M059J (cell line): ENCODE measurements at regions not wholly inside any gene's neighbourhood (a gene's known extent, or its start where the extent isn't known, plus 50 kb on each side); places are given as distances from the start of the nearest gene placed in this dataset.

Experiments used
- DNase-seq: peaks from one replicate; pipeline ENCODE4 v3.0.0-alpha.2; 2012; ENCODE audit warnings: low read depth

DNA sequence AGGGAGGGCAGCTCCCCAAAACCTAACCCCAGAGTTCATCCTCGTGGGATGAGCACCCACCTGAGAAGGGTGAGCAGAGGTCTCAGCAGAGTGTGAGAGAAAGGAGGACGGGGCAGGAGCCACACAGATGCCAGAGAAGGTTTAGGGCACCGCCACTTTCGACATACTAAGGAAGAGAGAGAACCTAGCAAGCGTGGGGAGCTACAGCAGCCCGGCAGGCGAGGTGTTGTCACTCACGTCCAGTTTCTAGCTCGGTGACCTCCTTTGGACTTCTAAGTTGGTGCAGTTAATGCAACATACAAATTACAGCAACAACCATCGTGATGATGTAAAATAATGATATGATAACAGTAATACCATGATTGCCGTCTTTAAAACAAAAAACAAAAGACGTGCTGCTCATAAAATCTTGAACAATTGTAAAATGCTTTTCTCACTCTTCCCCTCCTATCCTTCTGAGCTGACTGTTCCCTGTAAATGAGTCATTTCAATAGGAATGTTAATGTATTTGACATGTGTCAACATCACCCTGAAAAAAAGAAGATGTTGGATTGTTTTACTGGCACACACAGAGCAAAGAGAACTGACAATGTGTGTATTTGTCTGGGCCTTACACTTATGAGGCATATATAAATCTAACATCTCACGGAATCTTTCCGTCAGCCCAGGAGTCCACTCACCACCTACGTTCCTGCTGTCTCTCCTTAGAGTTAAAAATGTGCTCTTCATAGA is 158.2 kb upstream of the MAF start:
- no peak for DNase-seq

DNA sequence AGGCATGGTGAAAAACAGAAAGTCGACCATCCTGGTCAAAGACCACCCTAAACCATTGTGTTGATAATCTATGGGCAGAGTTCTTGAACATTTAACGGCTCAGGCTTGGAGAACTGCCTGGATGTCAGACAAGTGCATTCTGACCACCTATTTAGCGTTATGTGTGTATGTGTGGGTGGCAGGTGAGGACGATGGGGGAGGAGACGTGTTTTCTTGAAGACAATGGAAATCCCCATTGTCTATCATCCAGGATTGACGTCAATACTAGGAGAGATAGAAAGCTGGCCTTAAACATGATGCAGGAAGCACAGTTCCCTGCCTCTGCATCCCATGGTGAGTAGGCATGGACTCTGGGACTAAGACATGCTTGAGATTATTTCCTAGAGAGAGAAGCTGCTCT is 157.4 kb upstream of the MAF start:
- no peak for DNase-seq

DNA sequence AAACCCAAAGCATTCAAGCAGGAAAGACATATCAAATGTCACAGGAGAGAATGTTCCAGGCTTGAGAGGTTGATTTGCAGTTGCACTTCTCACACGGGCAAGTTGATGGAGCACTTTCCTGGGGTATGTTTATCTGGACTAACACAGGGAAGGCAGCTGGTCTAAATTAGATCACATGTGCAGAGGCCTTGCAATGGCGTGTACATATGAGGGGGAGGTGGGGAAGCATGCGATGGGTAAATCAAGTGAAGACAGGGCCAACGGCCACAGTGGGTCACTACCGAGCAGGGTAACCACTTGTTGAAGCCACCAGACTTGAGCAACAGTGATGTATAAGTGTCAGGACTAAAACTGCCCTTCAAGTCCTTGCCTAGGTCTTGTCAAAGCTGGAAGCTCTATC is 156.6 kb upstream of the MAF start:
- DNase-seq: no peak

DNA sequence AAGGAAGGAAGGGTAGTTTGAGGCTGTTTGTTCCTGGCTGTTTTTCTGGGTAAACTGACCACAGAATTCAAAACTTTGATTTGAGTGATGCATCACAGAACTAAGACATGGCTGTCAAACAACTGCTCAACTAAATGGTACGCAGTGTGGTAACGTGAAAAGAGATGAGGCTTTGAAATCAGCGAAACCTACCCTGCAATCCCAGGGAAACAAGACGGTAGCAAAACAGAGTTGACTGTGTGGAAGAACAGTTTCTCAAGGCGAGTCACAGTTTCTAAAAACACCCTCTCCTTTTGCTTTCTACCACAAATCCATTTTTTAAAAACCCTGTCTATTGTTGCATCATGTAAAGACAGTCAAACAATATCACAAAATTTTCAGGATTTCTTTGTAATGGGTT is 156.0 kb upstream of the MAF start:
- no peak for DNase-seq

DNA sequence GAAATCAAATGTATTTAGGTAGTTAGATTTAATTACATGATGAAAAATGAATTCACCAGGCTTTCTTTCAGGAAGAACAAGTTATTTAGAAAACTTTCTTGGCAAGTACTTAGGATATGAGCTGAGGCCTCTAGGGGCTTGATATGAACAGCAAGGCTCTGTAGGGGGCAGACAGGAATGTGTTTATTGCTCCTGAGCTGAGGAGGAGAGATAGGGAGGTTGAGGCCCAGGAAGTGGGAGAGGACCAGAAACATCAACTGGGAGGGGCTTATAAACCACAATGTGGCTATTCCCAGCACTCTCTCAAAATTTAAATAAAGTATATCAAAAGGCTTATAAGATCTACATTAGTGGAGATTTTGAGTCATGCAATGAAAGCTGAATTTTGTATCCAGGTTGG is 154.0 kb upstream of the MAF start:
- no peak for DNase-seq

DNA sequence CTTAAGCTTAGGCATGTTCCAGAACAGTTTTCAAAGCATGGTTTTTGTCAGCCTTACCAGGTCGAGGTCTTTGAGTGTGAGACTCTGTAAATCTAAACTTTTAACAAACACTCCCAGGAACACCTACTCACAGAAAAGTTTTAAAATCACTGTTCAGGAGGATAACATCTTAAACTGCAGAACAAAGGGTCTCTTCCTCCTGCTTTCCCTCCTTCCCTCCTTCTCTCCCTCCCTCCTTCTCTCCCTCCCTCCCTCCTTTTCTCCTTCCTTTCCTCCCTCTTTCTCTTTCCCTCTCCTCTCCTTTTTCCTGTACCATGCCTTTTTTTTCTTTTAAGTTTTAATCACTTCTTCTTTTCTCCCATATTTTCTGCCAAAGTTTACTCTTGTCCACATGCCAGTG is 153.5 kb upstream of the MAF start:
- no peak for DNase-seq

DNA sequence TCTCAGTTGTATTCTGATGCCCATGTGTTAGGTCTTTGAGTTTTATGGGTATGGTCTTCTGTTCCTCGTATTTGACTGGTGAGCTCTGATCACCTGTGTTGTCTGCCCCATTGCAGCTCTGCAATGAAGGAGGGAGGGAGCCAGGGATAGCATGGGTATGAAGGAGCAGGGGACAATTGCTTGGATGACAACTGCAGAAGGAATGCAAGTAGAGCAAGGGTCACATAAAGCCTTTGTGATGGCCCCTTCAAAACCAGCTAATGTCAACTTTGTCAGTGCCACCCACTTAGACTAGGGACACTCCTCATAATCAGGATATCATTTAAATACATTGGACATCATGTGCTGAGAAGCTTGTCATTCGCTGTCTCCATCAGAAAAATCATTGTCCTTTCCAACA is 152.7 kb upstream of the MAF start:
- no peak for DNase-seq

DNA sequence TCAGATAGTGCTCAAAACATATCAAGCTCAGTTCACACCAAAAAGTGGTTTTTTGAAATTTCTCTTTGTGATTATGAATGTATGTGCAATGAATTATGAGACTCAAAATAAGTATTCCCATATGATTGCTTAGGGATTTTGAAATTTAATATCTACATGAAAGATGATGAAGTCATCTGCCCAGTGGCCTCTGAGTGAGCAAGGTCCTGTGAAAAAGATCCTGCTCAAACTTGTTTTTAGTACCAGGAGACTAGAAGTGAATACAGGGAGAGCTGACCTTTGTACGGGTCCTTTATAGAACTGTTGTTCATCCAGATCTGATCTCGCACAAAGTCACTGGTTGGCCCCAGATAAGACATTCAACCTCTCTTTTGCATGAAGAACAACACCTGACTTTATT is 151.9 kb upstream of the MAF start:
- no peak for DNase-seq

DNA sequence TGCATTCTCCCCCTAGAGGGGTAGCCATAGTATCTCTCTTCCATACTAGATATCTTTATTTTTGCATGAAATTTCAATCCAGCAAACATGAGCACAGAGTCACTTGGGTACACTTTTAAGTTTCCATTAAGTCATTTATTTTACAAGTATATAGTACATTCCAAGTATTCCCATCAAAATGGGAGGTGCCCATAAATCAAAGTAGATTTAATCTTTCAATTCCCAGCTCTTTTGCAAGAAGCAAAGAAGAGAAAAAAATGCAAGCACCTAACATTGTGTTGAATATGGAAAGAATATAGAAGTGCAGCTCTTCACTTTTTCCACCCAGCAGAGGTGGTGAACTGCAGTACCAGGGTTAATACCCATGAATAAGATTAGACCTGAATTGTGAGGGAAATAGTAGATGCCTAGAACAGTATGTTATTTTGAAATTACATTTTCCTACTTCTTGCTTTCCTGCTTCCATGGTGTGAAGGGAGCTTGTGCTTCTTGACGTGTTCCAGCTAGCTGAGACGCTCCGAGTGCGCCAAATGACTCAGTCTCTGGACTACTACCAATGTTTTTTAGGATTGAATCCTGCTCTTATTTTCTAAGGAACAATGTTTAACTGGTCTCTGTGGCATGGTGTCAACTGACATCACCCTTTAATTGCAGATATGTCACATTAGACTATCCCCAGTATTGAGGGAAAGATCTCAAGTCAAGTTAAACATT is 151.1 kb upstream of the MAF start:
- no peak for DNase-seq

DNA sequence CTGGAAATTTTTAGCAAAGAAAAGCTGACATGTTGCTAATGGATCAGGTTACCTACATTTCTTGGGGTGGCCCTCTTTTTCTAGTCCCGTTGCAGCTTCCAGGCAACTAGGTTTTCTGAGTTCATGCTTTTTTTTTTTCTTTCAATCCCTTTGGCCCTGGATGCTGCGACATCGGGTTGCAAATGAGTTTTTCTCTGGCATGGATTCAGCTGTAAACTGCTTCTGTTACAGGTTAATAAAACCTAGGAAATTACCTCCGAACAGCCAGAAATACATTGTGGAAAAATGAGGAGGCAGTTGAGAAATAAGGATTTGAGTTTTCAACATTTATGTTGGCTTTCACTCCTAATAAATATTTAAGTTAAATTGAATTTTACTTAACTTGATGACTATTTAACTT is 149.8 kb upstream of the MAF start:
- DNase-seq: no peak

DNA sequence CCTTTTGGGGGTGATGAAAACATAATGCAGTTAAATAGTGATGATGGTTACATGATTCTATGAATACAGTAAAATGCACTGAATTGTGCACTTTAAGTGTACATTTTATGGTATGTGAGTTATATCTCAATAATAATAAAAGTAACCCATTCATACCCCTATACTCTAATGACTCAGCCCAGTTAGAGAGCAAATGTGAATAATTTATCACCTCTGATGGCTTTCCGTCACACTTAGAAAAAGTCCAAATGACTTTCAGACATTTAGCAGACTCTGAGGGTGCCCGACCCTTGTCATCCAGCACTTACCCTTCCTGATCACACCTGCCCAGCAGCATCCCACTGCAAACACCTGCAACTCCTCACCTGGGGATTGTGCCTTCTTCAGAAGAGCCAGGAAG is 148.1 kb upstream of the MAF start:
- DNase-seq: no peak

DNA sequence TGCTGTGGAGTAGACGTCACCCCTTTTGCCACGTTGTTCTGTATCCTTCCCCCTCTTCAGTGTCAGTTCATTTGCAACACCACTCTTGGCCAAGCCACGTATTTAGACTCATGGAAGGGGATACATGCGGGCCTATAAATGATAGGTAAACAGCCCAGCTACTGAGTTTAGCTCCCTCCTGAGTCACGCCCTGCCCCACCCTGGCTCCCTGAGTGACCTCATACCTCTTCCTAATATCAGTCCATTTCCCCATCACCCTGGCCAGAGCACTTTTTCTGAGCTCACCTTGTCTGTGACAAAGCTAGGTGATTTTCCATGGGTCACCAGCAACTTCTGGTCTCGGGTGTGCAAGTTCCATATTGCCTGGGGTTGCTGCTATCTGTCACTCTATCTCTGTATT is 147.2 kb upstream of the MAF start:
- no peak for DNase-seq

DNA sequence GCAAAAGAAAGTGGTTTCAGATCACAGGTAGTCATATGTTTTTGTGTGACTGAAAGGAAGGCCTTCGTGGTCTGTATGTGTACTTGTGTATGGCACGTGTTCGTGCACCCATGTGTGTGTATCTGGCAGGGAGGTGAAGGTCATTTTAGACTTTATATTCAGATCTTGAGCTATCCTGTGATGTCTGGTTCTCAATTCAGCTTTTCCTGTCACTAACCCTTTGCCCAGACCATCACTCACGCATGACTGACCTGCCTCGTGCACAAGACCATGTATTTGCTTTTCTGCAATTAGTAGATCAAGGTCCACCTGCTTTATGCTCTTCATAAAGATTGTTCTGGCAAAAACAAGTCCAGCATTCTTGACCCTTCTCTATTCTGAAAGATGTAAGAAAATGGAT is 139.7 kb upstream of the MAF start:
- no peak for DNase-seq

DNA sequence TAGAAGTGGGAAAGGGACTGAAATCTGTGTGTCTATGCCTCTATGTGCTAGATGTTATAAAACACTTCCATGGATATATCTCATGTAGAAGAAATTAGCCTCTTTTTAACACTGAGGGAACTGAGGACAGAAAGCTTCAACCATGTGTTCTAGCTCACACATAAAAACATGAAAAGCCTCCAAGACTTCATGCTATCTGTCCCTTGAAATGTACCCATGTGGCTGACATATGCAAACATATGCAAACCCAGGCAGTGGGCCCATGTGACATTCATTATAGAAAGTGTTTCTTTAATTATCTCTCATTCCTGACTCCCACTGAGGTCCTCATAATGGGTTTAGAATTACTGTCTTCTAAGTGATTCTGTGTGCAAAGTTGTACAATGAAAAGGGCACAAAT is 134.7 kb upstream of the MAF start:
- no peak for DNase-seq

DNA sequence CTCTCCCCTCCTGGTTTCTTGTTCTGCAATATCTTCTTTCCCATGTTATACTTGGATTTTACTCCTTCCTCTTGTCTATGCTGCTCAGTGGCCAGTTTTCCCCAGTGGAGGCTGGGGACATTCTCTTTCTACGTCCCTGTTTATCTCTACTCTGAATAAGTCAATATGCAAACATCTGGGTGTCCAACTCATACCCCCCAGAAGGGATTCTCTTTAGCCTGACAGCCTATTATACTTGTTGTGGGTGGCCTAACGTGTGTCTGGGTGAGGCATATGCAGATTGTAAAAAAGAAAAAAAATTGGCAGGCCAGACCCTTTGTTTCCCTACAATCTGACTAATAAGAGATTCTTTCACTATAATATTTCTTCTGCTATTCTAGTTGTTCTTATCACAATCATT is 134.2 kb upstream of the MAF start:
- DNase-seq: no peak

DNA sequence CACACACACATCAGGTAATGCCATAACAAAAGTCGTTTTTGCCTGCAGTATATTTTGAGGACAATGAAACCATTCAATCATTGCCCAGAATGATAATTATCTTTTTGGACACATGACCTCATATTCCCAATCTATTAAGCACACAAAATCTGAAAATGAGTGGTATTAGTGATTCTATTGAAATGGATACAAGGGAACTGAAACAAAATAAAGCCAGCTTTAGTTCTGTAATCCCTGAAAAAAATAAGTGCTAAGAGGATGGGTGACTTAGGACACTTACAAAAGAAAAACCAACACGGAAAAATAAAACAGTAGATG is 128.3 kb upstream of the MAF start:
- no peak for DNase-seq

DNA sequence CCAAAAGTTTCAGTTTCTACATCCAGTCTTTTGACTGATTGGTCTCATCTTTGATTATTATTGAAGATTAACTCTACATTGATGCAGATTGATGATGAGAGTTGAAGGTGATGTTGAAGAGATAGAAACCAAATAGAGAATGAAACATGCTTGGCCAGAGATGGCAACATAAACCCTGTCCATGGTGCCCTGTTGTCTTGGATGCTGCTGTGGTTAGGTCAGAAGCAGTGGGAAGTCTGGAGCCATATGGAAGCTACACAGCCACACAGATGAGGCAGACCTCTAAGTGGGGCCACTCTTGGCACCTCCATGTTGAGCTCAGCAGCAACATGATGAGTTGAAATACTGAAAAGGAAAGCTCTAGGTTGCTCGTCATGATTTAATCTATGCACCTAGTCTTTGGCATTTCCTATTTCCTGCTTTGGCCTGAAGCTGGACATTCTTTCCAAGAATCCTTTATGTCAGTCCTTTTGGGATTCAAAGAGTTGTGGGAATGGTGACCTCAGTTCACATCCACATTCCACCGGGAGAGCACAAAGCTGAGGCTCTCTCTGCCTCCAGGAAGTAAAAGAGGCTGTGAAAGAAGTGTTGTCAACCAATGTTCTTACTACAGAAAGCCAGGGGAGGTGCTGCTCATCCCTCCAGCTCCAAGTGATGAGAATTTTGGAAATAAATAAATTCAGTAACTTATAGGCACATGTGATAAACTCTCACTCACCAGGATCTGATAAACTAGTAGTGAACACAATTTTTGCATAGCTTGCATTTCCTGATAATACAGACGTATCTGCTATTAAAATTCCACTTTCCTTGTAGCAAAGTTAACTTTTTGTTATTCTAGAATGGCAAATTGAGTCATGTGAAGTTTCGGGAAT is 127.7 kb upstream of the MAF start:
- no peak for DNase-seq

DNA sequence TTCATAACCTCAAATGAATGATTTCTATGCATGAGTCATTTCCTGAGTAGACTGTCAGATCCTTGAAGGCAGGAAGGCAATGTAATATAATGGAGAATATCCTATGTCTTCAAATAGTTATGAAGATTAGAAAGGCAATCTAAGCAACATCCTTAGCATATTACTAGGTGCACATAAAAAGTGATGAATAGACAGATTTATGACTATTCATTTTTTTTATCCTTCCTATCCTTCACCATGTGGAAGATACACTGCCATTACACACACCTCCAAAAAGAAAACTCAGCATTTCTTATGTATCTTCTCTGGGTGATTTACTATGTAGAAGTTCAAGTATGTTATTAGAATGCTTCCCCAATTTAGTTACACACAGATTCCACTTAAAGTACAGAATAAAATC is 126.4 kb upstream of the MAF start:
- DNase-seq: no peak

DNA sequence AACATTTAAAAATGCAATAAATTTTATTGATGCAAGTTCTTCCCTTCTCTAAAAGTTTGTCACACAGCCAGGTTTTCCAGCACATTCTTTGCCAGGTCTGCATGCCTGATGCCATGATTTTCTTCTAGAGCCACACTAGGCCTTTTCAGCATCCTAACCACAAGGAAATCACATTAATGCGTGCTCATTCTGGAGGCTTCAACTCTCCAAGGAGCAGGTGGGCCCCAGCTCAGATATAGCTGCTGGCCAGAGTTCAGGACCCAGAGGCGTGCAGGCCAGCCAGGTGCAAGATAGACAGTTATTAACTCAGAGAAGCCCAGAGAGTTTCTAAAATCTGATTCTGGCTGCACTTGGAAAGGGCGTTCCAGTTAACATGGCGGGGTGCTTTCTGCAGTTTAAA is 124.5 kb upstream of the MAF start:
- no peak for DNase-seq

DNA sequence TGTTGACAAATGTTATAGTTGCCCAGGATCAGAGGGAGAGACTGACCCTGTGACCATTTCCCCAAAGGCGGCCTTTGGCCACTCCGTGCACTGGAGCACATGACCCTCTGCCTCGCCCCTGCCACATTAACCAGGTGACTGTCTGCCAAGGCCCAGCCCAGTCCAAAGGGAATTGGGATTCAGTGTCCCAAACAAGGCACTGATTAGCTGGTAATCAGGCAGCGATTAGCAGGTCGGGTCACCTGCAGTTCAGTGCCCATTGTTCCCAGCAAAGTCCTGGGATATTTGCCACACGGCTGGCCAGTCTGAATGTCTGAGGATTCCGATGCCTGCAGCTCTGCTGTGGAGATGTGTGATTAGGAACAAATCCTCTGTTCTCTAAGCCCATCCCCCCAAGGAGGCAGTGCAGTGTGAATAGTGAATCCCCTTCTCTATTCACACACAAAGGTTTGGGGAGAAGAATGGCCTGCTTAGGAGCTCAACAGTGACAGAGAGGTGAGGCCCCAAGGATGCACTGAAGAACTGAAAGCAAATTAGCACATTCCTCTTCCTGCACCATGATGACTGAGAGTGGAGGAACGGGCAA is 123.1 kb upstream of the MAF start:
- DNase-seq: no peak

DNA sequence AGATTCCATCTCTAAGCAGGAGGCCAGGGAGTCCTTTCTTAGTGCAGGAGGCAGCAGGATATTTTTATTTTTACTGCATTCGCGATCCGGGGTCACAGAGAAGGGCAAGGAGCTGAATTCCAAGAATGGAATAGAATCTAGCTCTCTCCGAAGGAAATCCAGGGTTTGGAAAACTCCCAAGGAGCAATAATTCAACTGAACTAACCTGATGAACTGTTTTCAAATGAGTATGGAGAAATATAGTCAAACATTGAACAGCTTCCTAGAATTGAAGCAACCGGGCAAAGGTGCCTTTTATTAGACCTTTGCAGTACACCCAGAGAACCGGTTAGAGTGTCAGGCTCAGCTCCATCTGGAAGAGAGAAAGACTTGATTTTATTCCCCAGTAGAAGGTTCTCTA is 120.7 kb upstream of the MAF start:
- DNase-seq: no peak

DNA sequence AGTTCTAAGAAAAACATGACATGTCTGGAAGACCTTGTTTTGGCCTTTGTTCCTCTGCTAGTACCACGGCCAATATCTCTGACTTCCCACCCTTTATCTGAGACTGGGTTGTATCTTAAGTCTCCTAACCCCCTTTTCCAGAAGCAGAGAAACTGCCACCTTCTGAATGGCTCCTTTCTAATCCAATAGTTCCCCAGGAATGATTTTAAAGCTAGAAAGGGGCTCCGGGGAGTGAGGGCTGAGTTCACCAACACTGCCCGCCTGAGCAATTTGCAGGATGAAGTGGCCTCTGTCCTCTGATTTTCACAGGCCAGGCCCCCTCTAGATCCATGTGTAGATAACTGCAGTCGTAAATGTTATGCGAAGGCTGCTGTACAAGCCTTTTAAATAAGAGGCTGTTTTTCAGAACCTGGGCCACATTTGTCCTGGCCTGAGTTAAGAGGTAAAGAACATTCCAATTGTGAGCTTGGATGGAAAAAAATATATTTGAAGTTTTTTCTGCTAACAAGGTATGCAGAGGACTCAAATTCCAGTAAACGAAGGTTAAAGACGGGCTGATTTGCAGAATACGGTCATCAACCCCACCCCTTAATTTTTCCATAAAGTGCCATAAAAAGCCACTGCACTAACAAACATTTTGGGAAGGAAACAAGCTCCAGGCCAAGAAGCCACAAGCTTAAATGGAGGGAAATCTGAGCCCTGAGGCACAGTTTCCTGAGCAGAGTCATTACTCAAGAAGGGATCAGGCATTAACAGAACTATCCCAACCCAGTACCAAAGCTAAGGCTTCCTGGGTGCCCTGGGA is 117.0 kb upstream of the MAF start:
- DNase-seq: peak; percentile 34
